ENCODE measurements at regions not wholly inside any gene's neighbourhood (a gene's known extent, or its start where the extent isn't known, plus 50 kb on each side); places are given as distances from the start of the nearest gene placed in this dataset.
"Not testable (repeated sequence)": the region's sequence is repeated elsewhere in the genome, so short reads cannot be mapped to it uniquely, and the experiment has no call there.

- intact Hi-C loops (cut with DNase I; ENCODE audit: low total_unique reads), result no loop called here
- H3K36me3 ChIP-seq, result no peaks in the 10 kb centered on the region
- TF ChIP-seq POLR2A (IDR thresholded peaks at IDR 0.05), result no peak
- no peak for TF ChIP-seq CTCF (IDR thresholded peaks at IDR 0.05)
- no peak for DNase-seq
- H3K4me1 ChIP-seq, result no peaks in the 10 kb centered on the region
- H3K4me3 ChIP-seq, result no peak overlapping the region
- no peaks in the 10 kb centered on the region for H3K27me3 ChIP-seq
- H3K27ac ChIP-seq, result no peak overlapping the region
- H3K9me3 ChIP-seq, result no peaks in the 10 kb centered on the region
Measured at GRCh38 chr12:41653386-41654326, 465.5 kb downstream of the PDZRN4 start.

GRCh38 chr12:41652981-41653380, 464.9 kb downstream of the PDZRN4 start:
- H3K4me1 ChIP-seq, result no peaks in the 10 kb centered on the region
- intact Hi-C loops (cut with DNase I; ENCODE audit: low total_unique reads), result no loop called here
- no peak for TF ChIP-seq POLR2A (IDR thresholded peaks at IDR 0.05)
- no peak for TF ChIP-seq CTCF (IDR thresholded peaks at IDR 0.05)
- no peaks in the 10 kb centered on the region for H3K27me3 ChIP-seq
- no peak overlapping the region for H3K4me3 ChIP-seq
- no peak overlapping the region for H3K27ac ChIP-seq
- no peaks in the 10 kb centered on the region for H3K9me3 ChIP-seq
- DNase-seq, result no peak
- H3K36me3 ChIP-seq, result no peaks in the 10 kb centered on the region

DNA sequence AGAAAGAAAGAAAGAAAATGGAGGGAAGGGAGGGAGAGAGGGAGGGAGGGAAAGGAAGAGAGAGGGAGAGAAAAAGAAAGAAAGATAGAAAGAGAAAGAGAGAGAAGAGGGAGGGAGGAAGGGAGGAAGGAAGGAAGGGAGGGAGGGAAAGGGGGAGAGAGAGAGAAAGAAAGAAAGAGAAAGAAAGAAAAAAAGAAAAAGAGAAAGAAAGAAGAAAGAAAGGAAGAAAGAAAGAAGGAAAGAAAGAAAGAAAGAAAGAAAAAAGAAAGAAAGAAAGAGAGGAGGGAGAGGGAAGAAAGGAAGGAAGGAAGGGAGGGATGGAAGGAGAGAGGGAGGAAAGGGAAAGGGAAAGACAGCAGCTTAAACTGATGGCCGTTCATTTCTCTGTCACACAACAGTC, 457.5 kb downstream of the PDZRN4 start:
- intact Hi-C loops (cut with DNase I; ENCODE audit: low total_unique reads), result no loop called here
- H3K27ac ChIP-seq, result no peak overlapping the region
- no peaks in the 10 kb centered on the region for H3K9me3 ChIP-seq
- H3K4me1 ChIP-seq, result no peaks in the 10 kb centered on the region
- no peak overlapping the region for H3K4me3 ChIP-seq
- H3K27me3 ChIP-seq, result no peaks in the 10 kb centered on the region
- no peak for TF ChIP-seq POLR2A (IDR thresholded peaks at IDR 0.05)
- TF ChIP-seq CTCF (IDR thresholded peaks at IDR 0.05), result no peak
- no peak for DNase-seq
- H3K36me3 ChIP-seq, result no peaks in the 10 kb centered on the region

- H3K4me1 ChIP-seq; H3K27me3 ChIP-seq; H3K4me3 ChIP-seq; H3K36me3 ChIP-seq; DNase-seq; H3K27ac ChIP-seq; intact Hi-C loops (cut with DNase I; ENCODE audit: low total_unique reads); H3K9me3 ChIP-seq: not testable (repeated sequence)
Measured at GRCh38 chr12:41642808-41643207, 454.7 kb downstream of the PDZRN4 start.

DNA sequence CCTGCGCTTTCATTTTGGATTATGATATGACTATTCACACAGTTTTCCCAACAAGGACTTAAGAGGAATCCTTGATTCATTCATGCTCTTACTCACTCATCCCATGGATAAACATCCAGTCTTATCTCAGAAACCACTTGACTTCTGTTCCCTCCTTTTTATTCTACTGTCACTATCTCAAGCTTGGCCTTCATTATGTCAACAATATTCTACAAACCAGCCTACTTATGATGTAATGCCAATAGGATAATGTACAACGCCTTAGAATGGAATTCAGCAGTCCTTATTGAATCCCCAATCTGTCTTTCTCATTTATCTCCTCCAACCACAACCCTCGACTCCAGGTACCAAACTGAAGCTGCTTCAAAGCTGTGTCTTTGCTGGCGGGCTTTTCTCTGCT, 448.5 kb downstream of the PDZRN4 start:
- H3K4me3 ChIP-seq, result no peak overlapping the region
- TF ChIP-seq CTCF (IDR thresholded peaks at IDR 0.05) (no peak), POLR2A (IDR thresholded peaks at IDR 0.05) (no peak)
- no peaks in the 10 kb centered on the region for H3K4me1 ChIP-seq
- H3K36me3 ChIP-seq, result no peaks in the 10 kb centered on the region
- DNase-seq, result no peak
- intact Hi-C loops (cut with DNase I; ENCODE audit: low total_unique reads), result no loop called here
- H3K27me3 ChIP-seq, result no peaks in the 10 kb centered on the region
- H3K9me3 ChIP-seq, result no peaks in the 10 kb centered on the region
- H3K27ac ChIP-seq, result no peak overlapping the region

Measured in uterus (tissue), 3 donors.